Caco-2 (cell line): ENCODE measurements at regions not wholly inside any gene's neighbourhood (a gene's known extent, or its start where the extent isn't known, plus 50 kb on each side); places are given as distances from the start of the nearest gene placed in this dataset.

Experiments
- BruUV-seq: library from RNA; stranded (reverse); fragments of 400-500 nt; replicated peaks from 2 replicates; lab custom pipeline; 2021; lab: Mats Ljungman, UMichigan
- CTCF ChIA-PET: fragments of 300-600 bp; sonication (Branson Sonifier 250); formaldehyde crosslinking; loops from one replicate; lab custom pipeline; 2022; ENCODE audit warnings: antibody characterized with exemption; lab: Charles Lee
- POLR2A ChIA-PET: fragments of 300-600 bp; sonication (Branson Sonifier 250); formaldehyde crosslinking; loops from one replicate; lab custom pipeline; 2022; ENCODE audit warnings: antibody characterized with exemption; lab: Charles Lee
- DNase-seq, 2 experiments: peaks; one replicate each; pipeline versions ENCODE4 v3.0.0 to v3.0.0-alpha.2; 2020 to 2022
- H3K27me3 ChIP-seq: replicated peaks from 2 replicates; pipeline ENCODE4 v1.6.0; 2011; ENCODE audit warnings: low read length; ENCODE audit not compliant: control insufficient read depth, insufficient read depth
- H3K36me3 ChIP-seq: 2 replicates; pipeline ENCODE4 v1.5.1; 2011; ENCODE audit warnings: low read length; ENCODE audit not compliant: control insufficient read depth, insufficient read depth
- H3K4me1 ChIP-seq: fragments of 250-450 bp; sonication (Bioruptor Pico); 2 replicates; pipeline ENCODE4 v1.5.1; 2020; ENCODE audit warnings: mild to moderate bottlenecking
- H3K4me3 ChIP-seq: 2 replicates; pipeline ENCODE4 v1.5.1; 2011; ENCODE audit warnings: low read depth, mild to moderate bottlenecking, control low read depth, low read length
- H3K9me3 ChIP-seq: fragments of 250-450 bp; sonication (Bioruptor Pico); 2 replicates; pipeline ENCODE4 v1.5.1; 2020; ENCODE audit warnings: mild to moderate bottlenecking, moderate library complexity
- H3K27ac Mint-ChIP-seq: one replicate; pipeline ENCODE4 v1.8.0; 2022; ENCODE audit warnings: mixed read lengths; ENCODE audit not compliant: unreplicated experiment
- H3K27me3 Mint-ChIP-seq: one replicate; pipeline ENCODE4 v1.8.0; 2022; ENCODE audit warnings: mixed read lengths; ENCODE audit not compliant: insufficient read depth, unreplicated experiment
- H3K36me3 Mint-ChIP-seq: one replicate; pipeline ENCODE4 v1.8.0; 2022; ENCODE audit warnings: mild to moderate bottlenecking, mixed read lengths; ENCODE audit not compliant: insufficient read depth, unreplicated experiment
- H3K4me1 Mint-ChIP-seq: one replicate; pipeline ENCODE4 v1.8.0; 2022; ENCODE audit warnings: low read depth, mixed read lengths; ENCODE audit not compliant: unreplicated experiment
- H3K4me3 Mint-ChIP-seq: one replicate; pipeline ENCODE4 v1.8.0; 2022; ENCODE audit warnings: mild to moderate bottlenecking, moderate library complexity, mixed read lengths; ENCODE audit not compliant: unreplicated experiment
- H3K9me3 Mint-ChIP-seq: one replicate; pipeline ENCODE4 v1.8.0; 2022; ENCODE audit warnings: mixed read lengths; ENCODE audit not compliant: unreplicated experiment
- CTCF ChIP-seq, 2 experiments: fragments of 200-600 bp in 1 of 2; IDR thresholded peaks; 1 replicate in 1 of 2; 2 replicates in 1 of 2; pipeline versions ENCODE4 v1.5.1 to v1.8.0; 2011 to 2022; ENCODE audit warnings: antibody characterized with exemption in 1 of 2, control low read depth in 1 of 2, inconsistent platforms in 1 of 2, low read depth in 1 of 2, low read length in 1 of 2, mild to moderate bottlenecking in 1 of 2, moderate library complexity in 1 of 2; ENCODE audit not compliant: insufficient read depth in 1 of 2, severe bottlenecking in 1 of 2, unreplicated experiment in 1 of 2
- intact Hi-C: fragments of 100-400 bp; cut with micrococcal nuclease; formaldehyde crosslinking; loops from one replicate; pipeline ENCODE4 v1.10.0; 2022; ENCODE audit not compliant: unreplicated experiment

- DNase-seq, result no peak
- no peaks in the 10 kb centered on the region for H3K27me3 Mint-ChIP-seq
- Histone ChIP-seq H3K36me3 (no peaks in the 10 kb centered on the region), H3K27me3 (no peaks in the 10 kb centered on the region), H3K4me3 (no peak overlapping the region), H3K4me1 (peaks cover 16% of the 10 kb centered on the region), H3K9me3 (no peaks in the 10 kb centered on the region)
- CTCF ChIA-PET, result no interaction called here
- no peaks in the 10 kb centered on the region for H3K9me3 Mint-ChIP-seq
- no peak for TF ChIP-seq CTCF (IDR thresholded peaks at IDR 0.05; ENCODE audit: insufficient read depth in 1 of 2, low read depth in 1 of 2, low read length in 1 of 2, severe bottlenecking in 1 of 2, unreplicated experiment in 1 of 2)
- no peak overlapping the region for H3K4me3 Mint-ChIP-seq
- H3K36me3 Mint-ChIP-seq, result no peaks in the 10 kb centered on the region
- no TSS peak for BruUV-seq
- POLR2A ChIA-PET, result no interaction called here
- intact Hi-C loops, result loop anchor here (5.0 kb wide), 1 partner anchor 65 kb away; no protein-coding TSS in a partner anchor
- no peak overlapping the region for H3K27ac Mint-ChIP-seq
- peaks cover 15% of the 10 kb centered on the region for H3K4me1 Mint-ChIP-seq
Observed at GRCh38 chr7:116337800-116338199, 127.5 kb downstream of the TES start.

- no peak for TF ChIP-seq CTCF (IDR thresholded peaks at IDR 0.05; ENCODE audit: insufficient read depth in 1 of 2, low read depth in 1 of 2, low read length in 1 of 2, severe bottlenecking in 1 of 2, unreplicated experiment in 1 of 2)
- DNase-seq, result peak in 1 of 2 experiments; percentile 8
- Mint-ChIP-seq H3K27ac (no peak overlapping the region), H3K4me1 (peaks cover 15% of the 10 kb centered on the region), H3K27me3 (no peaks in the 10 kb centered on the region), H3K9me3 (no peaks in the 10 kb centered on the region), H3K4me3 (no peak overlapping the region), H3K36me3 (no peaks in the 10 kb centered on the region)
- H3K27me3 ChIP-seq, result no peaks in the 10 kb centered on the region
- CTCF ChIA-PET, result interaction anchor here (1.1 kb wide), 1 partner anchor 187 kb away, joined by 3 read pairs; no protein-coding TSS in a partner anchor
- POLR2A ChIA-PET, result no interaction called here
- no peaks in the 10 kb centered on the region for H3K36me3 ChIP-seq
- intact Hi-C loops, result loop anchor here (5.0 kb wide), 1 partner anchor 67 kb away; no protein-coding TSS in a partner anchor
- H3K4me1 ChIP-seq, result peaks cover 16% of the 10 kb centered on the region
- H3K9me3 ChIP-seq, result no peaks in the 10 kb centered on the region
- BruUV-seq, result no TSS peak
- no peak overlapping the region for H3K4me3 ChIP-seq
Observed at GRCh38 chr7:116339564-116339963, 129.2 kb downstream of the TES start.

DNA sequence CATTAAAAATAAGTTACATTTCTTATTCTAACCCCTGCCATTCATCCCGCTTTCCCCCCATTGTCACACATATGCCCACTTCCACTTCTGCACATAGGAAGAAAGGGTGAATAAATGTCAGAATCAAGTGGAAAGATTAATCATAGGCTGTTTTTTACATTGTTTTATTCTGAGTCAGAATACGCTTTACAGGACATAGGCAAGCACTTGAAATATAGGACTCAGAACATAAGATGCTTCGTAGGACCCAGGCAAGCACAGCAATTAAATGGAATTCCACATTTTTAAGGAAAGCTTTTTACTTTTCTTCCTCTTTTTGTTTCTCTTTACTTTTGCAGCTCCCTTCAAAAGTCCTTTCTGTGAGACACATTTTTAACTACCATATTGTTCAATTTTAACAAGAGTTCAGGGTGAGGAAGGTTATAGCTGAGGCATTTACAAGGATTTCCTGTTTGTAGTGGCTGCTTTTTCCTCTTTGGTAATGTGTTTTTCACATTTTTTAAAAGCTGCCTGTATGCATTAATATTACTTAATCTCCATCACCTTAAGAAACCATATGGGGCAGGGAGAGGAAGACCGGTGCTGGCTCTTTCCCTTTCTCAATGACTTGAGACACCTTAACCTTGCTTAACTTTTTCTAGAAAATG is 130.0 kb downstream of the TES start:
- Mint-ChIP-seq H3K27ac (no peak overlapping the region), H3K9me3 (no peaks in the 10 kb centered on the region), H3K27me3 (no peaks in the 10 kb centered on the region), H3K36me3 (no peaks in the 10 kb centered on the region), H3K4me1 (peaks cover 15% of the 10 kb centered on the region), H3K4me3 (no peak overlapping the region)
- ChIA-PET CTCF (interaction anchor here (0.7 to 1.1 kb wide), 2 partner anchors 14 to 186 kb away, joined by 3 read pairs; no protein-coding TSS in a partner anchor), POLR2A (no interaction called here)
- Histone ChIP-seq H3K4me1 (peaks cover 16% of the 10 kb centered on the region), H3K9me3 (no peaks in the 10 kb centered on the region), H3K36me3 (no peaks in the 10 kb centered on the region), H3K27me3 (no peaks in the 10 kb centered on the region), H3K4me3 (no peak overlapping the region)
- DNase-seq, result no peak
- no TSS peak for BruUV-seq
- intact Hi-C loops, result no loop called here
- no peak for TF ChIP-seq CTCF (IDR thresholded peaks at IDR 0.05; ENCODE audit: insufficient read depth in 1 of 2, low read depth in 1 of 2, low read length in 1 of 2, severe bottlenecking in 1 of 2, unreplicated experiment in 1 of 2)
